Liver (tissue), 8 donors: ENCODE measurements at regions not wholly inside any gene's neighbourhood (a gene's known extent, or its start where the extent isn't known, plus 50 kb on each side); places are given as distances from the start of the nearest gene placed in this dataset.

Experiments
- DNase-seq: peaks from one replicate; pipeline ENCODE4 v3.0.0-alpha.2; 2017; ENCODE audit warnings: low spot score
- H3K27ac ChIP-seq, 2 donors: one replicate each; pipeline ENCODE4 v1.7.0; 2013; ENCODE audit warnings: inconsistent platforms in 2 of 2, low read length in 2 of 2, control low read depth in 1 of 2, low read depth in 1 of 2, mild to moderate bottlenecking in 1 of 2
- H3K27me3 ChIP-seq, 4 donors: one replicate each; pipeline versions ENCODE4 v1.6.1 to v1.7.0; 2013; ENCODE audit warnings: low read length in 3 of 4, inconsistent platforms in 1 of 4, mild to moderate bottlenecking in 1 of 4, moderate library complexity in 1 of 4; ENCODE audit not compliant: control insufficient read depth in 4 of 4, insufficient read depth in 4 of 4
- H3K36me3 ChIP-seq, 4 donors: one replicate each; pipeline versions ENCODE4 v1.6.1 to v1.7.0; 2013; ENCODE audit warnings: low read length in 3 of 4, mild to moderate bottlenecking in 3 of 4, low read depth in 1 of 4, moderate library complexity in 1 of 4; ENCODE audit not compliant: control insufficient read depth in 4 of 4, insufficient read depth in 3 of 4
- H3K4me1 ChIP-seq, 4 donors: one replicate each; pipeline versions ENCODE4 v1.6.1 to v1.7.0; 2013; ENCODE audit warnings: low read length in 3 of 4, mild to moderate bottlenecking in 3 of 4, moderate library complexity in 1 of 4; ENCODE audit not compliant: control insufficient read depth in 4 of 4, insufficient read depth in 4 of 4
- H3K4me3 ChIP-seq, 3 donors: one replicate each; pipeline versions ENCODE4 v1.6.1 to v1.7.0; 2013; ENCODE audit warnings: low read length in 3 of 3, control low read depth in 1 of 3, low read depth in 1 of 3, mild to moderate bottlenecking in 1 of 3
- H3K9ac ChIP-seq, 2 donors: one replicate each; pipeline ENCODE4 v1.7.0; 2013; ENCODE audit warnings: low read length in 2 of 2, mild to moderate bottlenecking in 2 of 2, moderate library complexity in 2 of 2, control low read depth in 1 of 2, low read depth in 1 of 2
- H3K9me3 ChIP-seq, 4 donors: one replicate each; pipeline versions ENCODE4 v1.6.1 to v1.7.0; 2013; ENCODE audit warnings: low read length in 3 of 4; ENCODE audit not compliant: control insufficient read depth in 4 of 4
- ATF3 ChIP-seq: IDR thresholded peaks from 2 replicates; pipeline ENCODE4 v1.6.1; 2016; ENCODE audit warnings: antibody characterized with exemption
- CTCF ChIP-seq: fragments of 150-350 bp; IDR thresholded peaks from 2 replicates; pipeline ENCODE4 v1.5.1; 2017; ENCODE audit warnings: improper control_type of control experiment, low read depth, low read length; ENCODE audit not compliant: missing input control
- FOXA1 ChIP-seq: IDR thresholded peaks from 2 replicates; pipeline ENCODE4 v1.6.1; 2016; ENCODE audit warnings: antibody characterized with exemption
- FOXA2 ChIP-seq: IDR thresholded peaks from 2 replicates; pipeline ENCODE4 v1.6.1; 2016; ENCODE audit warnings: antibody characterized with exemption
- GABPA ChIP-seq, 2 donors: IDR thresholded peaks in 1 of 2; conservative IDR thresholded peaks in 1 of 2; 2 replicates each; pipeline ENCODE4 v1.6.1; 2016; ENCODE audit warnings: antibody characterized with exemption in 2 of 2, mild to moderate bottlenecking in 1 of 2, moderate library complexity in 1 of 2
- JUND ChIP-seq, 2 donors: IDR thresholded peaks; 2 replicates each; pipeline ENCODE4 v1.6.1; 2016; ENCODE audit warnings: antibody characterized with exemption in 2 of 2
- MAX ChIP-seq: IDR thresholded peaks from 2 replicates; pipeline ENCODE4 v1.6.1; 2016; ENCODE audit warnings: antibody characterized with exemption
- NR2F2 ChIP-seq: IDR thresholded peaks from 2 replicates; pipeline ENCODE4 v1.6.1; 2016; ENCODE audit warnings: antibody characterized with exemption
- RAD21 ChIP-seq, 2 donors: IDR thresholded peaks; 2 replicates each; pipeline ENCODE4 v1.6.1; 2016; ENCODE audit warnings: antibody characterized with exemption in 2 of 2, mild to moderate bottlenecking in 2 of 2
- REST ChIP-seq: IDR thresholded peaks from 2 replicates; pipeline ENCODE4 v1.6.1; 2016; ENCODE audit warnings: antibody characterized with exemption, mild to moderate bottlenecking
- RXRA ChIP-seq, 2 donors: IDR thresholded peaks; 2 replicates each; pipeline ENCODE4 v1.6.1; 2017 to 2018; ENCODE audit warnings: antibody characterized with exemption in 2 of 2, mild to moderate bottlenecking in 1 of 2
- SP1 ChIP-seq: IDR thresholded peaks from 2 replicates; pipeline ENCODE4 v1.6.1; 2018; ENCODE audit warnings: antibody characterized with exemption, mild to moderate bottlenecking
- YY1 ChIP-seq: IDR thresholded peaks from 2 replicates; pipeline ENCODE4 v1.6.1; 2016; ENCODE audit warnings: antibody characterized with exemption, mild to moderate bottlenecking
- ZBTB33 ChIP-seq: IDR thresholded peaks from 2 replicates; pipeline ENCODE4 v1.6.1; 2016; ENCODE audit warnings: antibody characterized with exemption
- whole genome bisulfite sequencing: extraction: QIAGEN DNeasy Blood & Tissue Kit; methylation state at CpG from one replicate; pipeline ENCODE4 v1.1.7; 2013; 5-methylcytosine and 5-hydroxymethylcytosine counted together
- donor health status: healthy.
- donor health status: healthy.
- donor health status: healthy.
- donor health status: healthy.
- donor health status: healthy.

DNA sequence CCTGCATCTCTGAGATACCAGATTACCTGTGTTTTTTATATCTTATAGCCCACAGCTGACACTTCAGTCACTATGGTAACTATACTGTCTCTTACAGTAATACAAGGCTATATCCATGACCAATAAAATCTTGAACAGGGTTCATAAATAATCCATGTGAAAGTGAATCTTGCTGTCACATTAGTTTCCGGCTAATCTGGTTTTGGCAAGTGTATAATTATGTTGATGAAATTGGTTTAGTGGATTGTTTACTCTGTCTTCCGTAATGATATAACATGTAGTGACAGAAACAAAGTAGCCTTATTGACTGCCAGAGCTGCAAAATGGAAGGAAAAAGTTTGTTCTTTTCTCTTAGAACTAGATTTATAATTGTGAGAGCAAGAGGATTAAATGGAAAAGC, 686.6 kb upstream of the PABPC4L start:
- WGBS = 69% methylated on average over 2 of the region's 2 CpGs
- H3K36me3 ChIP-seq = no peaks in the 10 kb centered on the region
- no peak overlapping the region for H3K9ac ChIP-seq
- no peak overlapping the region for H3K4me3 ChIP-seq
- H3K9me3 ChIP-seq = no peaks in the 10 kb centered on the region
- no peaks in the 10 kb centered on the region for H3K27me3 ChIP-seq
- no peaks in the 10 kb centered on the region for H3K4me1 ChIP-seq
- no peak for DNase-seq
- no peak for TF ChIP-seq FOXA1
- TF ChIP-seq YY1 = no peak
- TF ChIP-seq ZBTB33 = no peak
- no peak for TF ChIP-seq ATF3
- TF ChIP-seq NR2F2 = no peak
- TF ChIP-seq FOXA2 = no peak
- no peak overlapping the region for H3K27ac ChIP-seq

DNA sequence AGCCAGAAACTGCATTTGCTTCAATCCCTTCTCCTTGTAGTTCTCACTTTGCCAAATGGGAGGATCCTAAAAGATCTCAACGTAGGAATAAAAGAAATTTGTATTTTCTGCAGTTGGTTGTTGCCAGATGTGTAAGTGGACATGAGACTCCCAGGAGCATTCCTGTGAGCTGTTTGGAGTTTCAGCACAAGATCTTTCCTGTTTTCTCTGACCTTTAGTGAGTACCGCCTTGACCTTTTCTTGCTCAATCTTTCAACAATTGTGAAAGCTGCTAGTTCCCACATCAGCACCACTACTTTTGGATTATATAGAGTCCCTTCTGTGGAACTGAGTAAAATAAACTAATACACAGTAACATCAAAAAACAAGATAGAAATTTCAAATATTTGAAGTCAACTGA, 683.8 kb upstream of the PABPC4L start:
- Histone ChIP-seq H3K9ac (no peak overlapping the region), H3K27ac (no peak overlapping the region), H3K36me3 (no peaks in the 10 kb centered on the region), H3K4me3 (no peak overlapping the region), H3K9me3 (no peaks in the 10 kb centered on the region), H3K4me1 (no peaks in the 10 kb centered on the region), H3K27me3 (no peaks in the 10 kb centered on the region)
- DNase-seq = no peak
- 36% methylated on average over 2 of the region's 2 CpGs for WGBS
- TF ChIP-seq ATF3 = no peak
- TF ChIP-seq REST = no peak
- no peak for TF ChIP-seq YY1
- no peak for TF ChIP-seq SP1
- no peak for TF ChIP-seq GABPA (IDR thresholded peaks at IDR 0.05 in 1 of 2, conservative IDR thresholded peaks at IDR 0.05 in 1 of 2)
- TF ChIP-seq FOXA2 = no peak
- TF ChIP-seq RAD21 (IDR thresholded peaks at IDR 0.05) = no peak
- no peak for TF ChIP-seq RXRA (IDR thresholded peaks at IDR 0.05)
- no peak for TF ChIP-seq CTCF
- no peak for TF ChIP-seq NR2F2
- TF ChIP-seq MAX = no peak
- TF ChIP-seq JUND (IDR thresholded peaks at IDR 0.05) = no peak
